ENCODE measurements at regions not wholly inside any gene's neighbourhood (a gene's known extent, or its start where the extent isn't known, plus 50 kb on each side); places are given as distances from the start of the nearest gene placed in this dataset.
"Not testable (repeated sequence)": the region's sequence is repeated elsewhere in the genome, so short reads cannot be mapped to it uniquely, and the experiment has no call there.

DNA sequence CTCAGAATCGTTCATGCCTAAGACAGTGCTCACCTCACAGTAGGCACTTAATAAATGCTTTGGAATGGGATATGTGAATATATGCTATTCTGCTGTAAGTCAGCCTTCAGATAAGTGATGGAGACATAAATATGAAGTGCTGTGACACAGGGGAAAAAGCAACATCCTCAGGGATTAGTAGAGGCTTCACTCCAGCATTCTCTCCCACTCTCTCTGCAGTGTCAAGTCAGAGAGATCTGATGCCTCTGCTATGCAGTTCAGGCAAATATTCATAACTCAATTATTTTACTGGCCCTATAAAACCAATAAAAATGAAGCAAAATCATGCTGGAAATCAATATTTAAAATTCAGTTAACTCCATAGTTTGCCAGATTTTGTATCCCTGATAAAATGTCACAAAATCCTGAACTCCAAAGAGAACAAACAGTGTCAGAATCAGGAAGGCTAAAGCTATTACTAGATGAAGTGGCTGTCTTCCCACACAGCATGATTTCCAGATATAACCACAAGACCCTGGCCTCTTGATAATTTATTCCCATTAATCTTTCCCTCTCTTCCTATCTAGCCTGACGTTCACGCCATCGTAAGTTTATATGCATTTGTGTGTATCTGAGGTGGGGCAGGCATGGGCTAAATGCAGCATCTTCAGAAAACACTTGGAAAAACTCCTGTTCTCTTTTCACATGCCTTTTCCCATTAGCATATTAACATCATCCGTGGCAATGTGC is 278.9 kb upstream of the ATP11B start:
- no peak for DNase-seq

DNA sequence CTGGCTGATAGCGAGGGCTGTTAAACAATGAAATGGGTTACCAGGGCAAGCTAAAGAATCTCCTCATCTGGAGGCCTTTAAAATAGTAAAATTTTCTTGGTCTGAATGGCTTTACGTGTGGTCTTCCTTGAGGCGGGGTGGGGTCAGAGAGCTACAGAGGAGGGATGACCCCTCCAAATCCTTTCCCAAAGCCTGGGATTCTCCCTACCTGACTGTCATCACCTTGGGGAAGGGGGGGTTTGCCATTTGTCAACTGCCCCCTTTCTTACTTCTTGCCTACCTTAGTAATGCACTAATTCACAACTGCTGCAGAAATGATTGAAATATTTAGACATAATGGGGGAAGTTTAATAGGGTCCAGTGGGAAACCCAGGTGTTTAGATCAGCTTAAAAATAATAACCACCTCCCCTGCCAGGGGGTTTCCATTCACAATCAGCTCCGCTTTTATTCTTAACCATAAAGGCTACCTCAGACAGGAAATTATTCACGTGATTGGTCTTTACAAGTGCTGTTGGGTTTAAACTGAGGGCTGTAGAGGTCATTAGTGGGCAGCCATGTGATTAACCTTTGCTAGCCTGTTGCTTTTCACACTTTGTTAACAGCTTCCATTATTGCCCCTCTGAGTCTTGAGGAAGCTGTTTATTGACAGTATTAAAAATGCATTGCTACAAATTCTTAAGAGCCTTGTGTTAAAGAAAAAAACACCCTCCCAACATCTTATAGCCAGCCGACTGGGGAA is 276.5 kb upstream of the ATP11B start:
- no peak for DNase-seq

DNA sequence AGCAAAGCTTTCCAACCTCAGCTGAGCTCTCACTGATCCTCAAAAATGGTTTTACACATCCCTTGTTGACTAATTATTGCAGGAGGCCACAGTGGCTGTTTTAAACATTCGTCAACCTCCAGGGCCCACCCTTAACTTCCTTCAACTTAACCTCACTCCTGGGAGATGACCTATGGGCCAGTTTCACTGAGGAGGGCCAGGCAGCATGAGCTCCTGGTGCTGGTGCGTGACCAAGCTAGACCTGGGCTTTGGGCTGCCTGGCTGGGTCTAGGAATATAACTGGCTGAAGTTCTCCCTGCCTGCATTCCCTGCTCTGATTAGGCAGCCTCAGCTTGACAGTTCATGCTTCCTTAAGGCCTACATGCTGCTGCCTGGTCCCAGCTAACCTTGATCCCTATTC is 273.7 kb upstream of the ATP11B start:
- no peak for DNase-seq

- DNase-seq: no peak
These were observed 272.0 kb upstream of the ATP11B start for GRCh38 chr3:182521339-182521738.

DNA sequence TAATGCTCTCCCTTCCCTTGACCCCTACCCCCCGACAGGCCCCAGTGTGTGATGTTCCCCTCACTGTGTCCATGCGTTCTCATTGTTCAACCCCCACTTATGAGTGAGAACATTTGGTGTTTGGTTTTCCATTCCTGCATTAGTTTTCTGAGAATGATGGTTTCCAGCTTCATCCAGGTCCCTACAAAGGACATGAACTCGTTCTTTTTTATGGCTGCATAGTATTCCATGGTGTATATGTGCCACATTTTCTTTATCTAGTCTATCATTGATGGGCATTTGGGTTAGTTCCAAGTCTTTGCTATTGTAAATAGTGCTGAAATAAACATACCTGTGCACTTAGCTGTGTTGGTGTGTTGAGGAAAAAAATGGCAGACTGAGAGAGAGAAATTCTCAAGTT is 269.9 kb upstream of the ATP11B start:
- DNase-seq: not testable (repeated sequence)

GRCh38 chr3:182523836-182524235 is 269.5 kb upstream of the ATP11B start:
- DNase-seq: no peak

GRCh38 chr3:182524711-182525401 is 268.4 kb upstream of the ATP11B start:
- DNase-seq: peak; percentile 60

- no peak for DNase-seq
These were observed 267.4 kb upstream of the ATP11B start for GRCh38 chr3:182525766-182526374.

- DNase-seq: no peak
These were observed 265.6 kb upstream of the ATP11B start for GRCh38 chr3:182527745-182528144.

DNA sequence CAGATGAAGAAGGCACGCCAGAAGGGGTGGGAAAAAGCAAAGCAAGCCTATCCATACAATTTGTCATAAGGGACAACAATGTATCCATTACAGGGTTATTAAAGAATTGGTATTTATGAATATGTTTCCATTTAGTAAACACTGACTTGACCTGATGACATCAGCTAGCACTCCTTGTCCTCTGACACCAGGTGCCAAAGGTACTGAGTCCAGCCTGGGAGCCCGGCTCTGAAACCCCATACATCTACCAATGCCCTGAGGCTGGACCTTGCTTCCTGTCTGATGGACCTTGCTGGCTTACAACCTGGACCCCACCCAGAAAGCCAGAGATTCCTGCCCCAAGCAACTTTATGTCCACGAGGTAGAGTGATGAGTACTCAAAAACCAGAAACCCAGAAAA is 263.0 kb upstream of the ATP11B start:
- DNase-seq: no peak

DNA sequence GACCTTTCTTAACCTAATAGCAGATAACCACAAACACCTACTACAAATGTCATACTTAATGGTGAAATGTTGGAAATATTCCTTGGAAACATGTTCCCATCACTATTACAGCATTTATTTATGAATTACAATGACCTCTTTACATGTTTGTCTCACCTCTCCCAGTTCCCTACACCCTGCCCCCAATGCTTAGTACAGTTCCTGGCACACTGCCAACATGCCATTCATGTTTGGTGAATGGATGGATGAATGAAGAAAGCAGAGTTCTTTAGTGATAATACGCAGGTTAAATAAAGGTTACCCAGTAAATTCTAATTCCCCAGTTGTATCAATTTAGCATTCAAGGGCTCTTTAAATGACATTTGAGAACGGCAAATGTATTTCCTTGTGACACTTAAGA is 259.9 kb upstream of the ATP11B start:
- DNase-seq: no peak

DNA sequence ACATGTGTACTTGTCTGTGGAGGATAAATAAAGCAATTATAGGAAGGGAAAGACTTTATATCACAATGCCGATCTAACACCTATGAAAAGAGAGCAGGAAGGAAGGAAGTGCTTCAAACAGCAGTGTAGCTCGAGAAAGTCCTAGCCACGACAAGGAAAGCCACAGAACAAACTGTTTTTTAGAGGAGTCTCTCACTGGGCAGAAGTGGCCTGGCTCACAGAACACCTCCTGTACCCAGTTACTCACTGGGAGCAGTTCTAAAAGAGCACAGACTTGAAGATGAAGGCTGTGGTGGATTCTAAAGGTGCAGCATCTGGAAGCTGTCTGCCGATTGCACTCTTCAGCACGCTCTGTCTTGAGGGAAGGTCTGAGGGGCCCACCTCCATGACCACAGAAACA is 248.8 kb upstream of the ATP11B start:
- DNase-seq: no peak

GRCh38 chr3:182562274-182562673 is 231.0 kb upstream of the ATP11B start:
- DNase-seq: no peak

- no peak for DNase-seq
These were observed 227.1 kb upstream of the ATP11B start for GRCh38 chr3:182565916-182566796.

- DNase-seq: peak; percentile 58
These were observed 225.6 kb upstream of the ATP11B start for GRCh38 chr3:182567700-182568099.

DNA sequence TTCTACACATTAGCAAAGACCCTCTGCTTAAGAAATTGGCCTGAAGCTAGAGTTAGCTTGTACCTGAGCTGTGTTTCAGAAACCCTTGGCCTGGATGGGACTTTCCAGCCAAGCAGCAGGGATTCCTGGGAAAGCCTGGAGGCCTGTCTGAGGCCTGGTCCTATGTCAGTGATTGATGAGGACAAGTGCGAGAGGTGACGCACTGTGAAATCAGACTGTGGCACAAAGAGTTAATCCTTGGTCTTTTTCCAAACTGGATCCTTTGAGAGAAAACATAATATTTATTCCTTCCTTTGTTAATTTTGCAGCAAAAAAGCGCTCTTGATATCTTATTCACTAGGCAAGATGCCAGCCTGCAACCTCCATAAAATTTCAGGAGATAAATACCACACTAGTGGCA is 225.0 kb upstream of the ATP11B start:
- DNase-seq: no peak

DNA sequence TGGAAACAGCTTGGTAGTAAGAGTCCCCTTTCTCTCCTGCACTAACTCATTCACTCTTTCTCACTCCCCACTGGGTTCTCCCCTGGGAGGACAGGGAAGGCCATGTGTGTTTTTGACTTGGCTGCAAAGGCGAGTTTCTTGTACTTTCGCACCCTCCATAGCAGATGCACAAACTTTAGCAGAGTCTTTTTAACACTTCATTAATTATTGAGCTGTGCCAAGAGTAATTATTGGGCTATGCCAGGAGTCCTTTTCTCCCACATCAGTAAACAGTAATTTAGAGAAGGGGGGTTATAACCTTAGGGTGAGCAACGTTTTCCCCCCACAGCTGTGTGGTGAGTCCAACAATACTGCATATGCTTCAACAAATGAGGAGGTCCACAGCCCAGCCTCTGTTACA is 224.4 kb upstream of the ATP11B start:
- no peak for DNase-seq

GRCh38 chr3:182570946-182571594 is 222.2 kb upstream of the ATP11B start:
- no peak for DNase-seq

GRCh38 chr3:182575941-182576340 is 217.4 kb upstream of the ATP11B start:
- DNase-seq: no peak

DNA sequence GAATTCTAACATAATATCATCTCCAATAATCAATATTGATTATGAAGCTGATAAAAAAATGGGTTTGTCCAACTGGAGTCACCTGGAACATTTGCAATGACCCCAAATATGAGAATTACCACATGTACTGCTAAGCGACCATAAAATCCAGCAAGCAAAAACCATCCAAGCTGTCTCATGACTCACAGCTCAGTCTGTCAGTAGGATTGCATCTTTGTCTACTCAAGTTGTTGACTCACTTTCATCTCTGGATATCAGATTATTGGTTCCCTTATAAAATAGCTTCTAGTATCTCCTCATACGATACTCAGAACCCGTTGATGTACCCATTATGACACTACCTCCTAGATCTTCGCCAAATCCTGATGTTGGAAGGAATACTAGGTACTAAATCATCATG is 209.8 kb upstream of the ATP11B start:
- DNase-seq: no peak

GRCh38 chr3:182585532-182586150 is 207.7 kb upstream of the ATP11B start:
- DNase-seq: no peak
